HG03064 (cell line): ENCODE measurements at regions not wholly inside any gene's neighbourhood (a gene's known extent, or its start where the extent isn't known, plus 50 kb on each side); places are given as distances from the start of the nearest gene placed in this dataset.
"Not testable (repeated sequence)": the region's sequence is repeated elsewhere in the genome, so short reads cannot be mapped to it uniquely, and the experiment has no call there.

Source experiments
- ATAC-seq: cut with Tn5 transposase; IDR thresholded peaks from one replicate; pipeline ENCODE4 v1.9.1; 2021; ENCODE audit warnings: low read depth; ENCODE audit not compliant: unreplicated experiment

DNA sequence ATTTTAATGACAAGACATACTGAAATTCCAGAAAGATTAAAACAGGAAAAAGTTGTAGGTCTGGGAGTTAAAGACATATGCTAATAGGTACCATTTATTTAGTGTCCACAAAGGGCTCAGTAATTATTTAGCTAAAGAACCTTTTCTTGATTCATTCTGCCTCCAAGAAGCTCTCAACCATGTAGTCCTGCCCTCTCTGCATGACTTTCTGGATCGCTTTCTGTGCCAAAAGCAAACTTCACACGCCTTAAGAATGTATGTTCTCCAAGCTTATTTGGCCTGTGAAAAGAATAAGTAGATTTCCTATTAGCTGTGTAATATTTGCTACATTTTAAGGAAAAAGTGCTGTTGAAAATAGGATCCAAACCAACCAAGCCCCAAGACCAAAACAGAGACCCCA is 291.7 kb downstream of the C12orf75 start:
- ATAC-seq, result no peak

DNA sequence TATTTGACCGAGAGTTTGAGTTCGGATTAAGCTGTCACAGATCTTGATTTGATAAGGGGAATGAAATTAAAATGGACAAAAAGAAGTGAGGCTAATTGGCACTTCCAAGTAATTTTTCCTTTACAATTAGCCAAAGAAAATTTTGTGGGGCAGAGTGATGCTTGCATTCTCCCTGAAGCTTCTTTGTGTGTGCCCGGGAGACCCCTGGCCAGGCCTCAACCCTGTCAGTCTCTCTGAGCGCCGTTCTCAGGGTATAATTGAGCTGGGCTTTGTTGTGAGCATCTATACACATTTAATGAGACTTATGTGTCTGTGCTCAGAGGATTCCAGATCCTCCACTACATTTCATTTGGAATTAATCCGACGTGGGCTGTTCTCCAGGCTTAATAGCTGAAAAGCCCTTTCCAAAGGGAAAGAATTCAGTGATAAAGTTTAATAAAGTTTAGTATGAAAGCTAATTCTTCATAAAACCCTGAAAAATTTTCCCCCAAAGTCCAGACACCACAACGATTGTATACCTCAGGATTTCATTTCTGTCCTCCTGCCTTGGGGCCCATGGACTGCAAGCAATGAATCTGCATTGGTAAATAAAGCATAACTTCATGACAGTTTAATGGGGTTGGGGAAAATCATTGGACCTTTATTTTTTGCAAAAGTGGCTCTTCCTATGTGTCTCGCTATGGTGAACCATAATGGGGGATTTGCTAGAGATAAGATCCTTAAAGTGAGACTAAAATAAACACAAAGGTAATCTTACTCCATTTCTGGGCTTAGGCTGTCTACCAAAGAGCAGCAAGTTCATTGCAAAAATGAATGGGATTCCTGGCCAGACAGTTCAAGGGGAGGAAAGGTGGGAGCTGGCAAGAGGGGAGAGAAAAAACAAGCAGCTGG is 292.6 kb downstream of the C12orf75 start:
- ATAC-seq, result no peak

DNA sequence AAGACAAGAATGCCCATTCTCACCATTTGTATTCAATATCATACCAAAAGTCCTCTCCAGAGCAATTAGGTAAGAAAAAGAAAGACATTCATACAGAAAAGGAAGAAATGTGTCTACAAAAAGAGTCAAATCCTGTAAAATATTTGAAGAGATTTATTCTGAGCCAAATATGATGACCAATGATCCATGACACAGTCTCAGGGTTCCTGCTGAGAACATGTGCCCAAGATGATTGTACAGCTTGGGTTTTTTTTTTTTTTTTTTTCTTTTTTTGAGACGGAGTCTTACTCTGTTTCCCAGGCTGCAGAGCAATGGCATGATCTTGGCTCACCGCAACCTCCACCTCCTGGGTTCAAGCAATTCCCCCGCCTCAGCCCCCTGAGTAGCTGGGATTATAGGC is 296.2 kb downstream of the C12orf75 start:
- no peak for ATAC-seq

DNA sequence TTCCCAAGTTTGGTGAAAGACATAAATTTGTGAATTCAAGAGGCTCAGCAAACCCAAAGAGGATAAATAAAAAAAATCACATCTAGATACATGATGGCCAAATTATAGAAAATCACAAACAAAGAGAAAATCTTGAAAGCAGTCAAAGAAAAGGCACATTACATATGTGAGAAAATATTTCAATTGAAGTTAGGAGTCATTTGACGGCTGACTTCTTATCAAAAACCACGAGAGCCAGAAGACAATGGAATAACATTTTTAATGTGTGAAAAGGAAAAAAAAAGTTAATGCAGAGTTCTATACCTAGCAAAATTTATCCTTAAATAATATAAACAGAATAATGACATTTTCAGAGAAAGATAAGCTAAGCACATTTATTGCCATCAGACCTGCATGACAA is 307.0 kb downstream of the C12orf75 start:
- ATAC-seq, result no peak

DNA sequence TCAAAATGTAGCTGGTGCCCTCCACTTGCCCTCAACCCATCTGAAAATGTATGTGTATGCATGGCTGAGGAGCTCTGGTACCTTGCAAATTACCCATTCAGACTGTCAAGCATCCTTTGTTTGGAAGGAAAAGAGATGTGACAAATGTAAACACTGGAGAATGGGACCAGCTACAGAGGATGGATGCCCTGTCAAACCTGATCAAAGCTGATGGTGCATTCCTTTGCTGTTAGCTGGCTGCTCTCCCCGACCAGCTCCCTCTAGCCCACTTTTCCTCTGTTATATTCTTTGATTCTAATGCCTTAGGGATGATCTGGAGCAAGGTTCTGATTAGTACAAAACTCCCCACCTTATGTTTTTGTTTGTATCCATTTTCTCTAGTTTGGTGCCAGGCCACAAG is 310.3 kb downstream of the C12orf75 start:
- ATAC-seq, result no peak

DNA sequence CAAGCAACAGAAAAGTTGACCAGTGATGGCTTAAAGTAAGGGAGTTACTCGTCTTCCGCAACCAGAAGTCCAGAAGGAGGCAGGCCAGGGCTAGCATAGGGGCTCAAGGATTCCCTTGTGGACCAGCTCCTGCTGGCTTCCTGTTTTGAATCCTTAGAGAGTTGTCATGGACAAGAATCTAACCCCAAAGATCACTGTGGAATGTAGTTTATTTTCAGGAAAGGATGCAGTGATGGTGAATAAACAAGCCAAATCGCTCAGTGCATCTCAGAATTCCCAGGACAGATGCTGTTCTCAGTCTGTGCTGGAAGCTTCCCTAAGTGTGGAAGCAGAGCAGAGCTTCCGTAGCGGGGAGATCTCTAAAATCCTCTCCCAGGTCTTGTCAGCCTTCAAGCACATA is 311.3 kb downstream of the C12orf75 start:
- ATAC-seq, result no peak

DNA sequence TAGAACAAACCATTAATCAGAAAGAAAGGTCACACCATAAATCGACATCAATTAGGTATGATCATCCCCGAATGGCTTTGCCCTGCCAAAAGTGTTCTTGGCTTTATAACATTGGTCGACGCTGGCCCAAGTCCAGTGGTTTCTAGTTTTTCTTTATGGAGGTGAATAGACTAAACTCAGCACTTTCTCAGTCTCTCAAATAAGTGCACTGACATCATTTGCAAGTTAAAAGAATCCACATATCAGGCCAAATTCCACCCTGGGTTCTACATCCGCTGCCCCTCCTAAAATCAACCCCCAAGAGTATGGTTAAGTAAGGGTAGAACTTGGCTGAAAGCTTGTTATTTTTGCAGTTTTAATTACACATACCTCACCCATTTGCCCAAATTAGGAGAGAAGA is 314.3 kb downstream of the C12orf75 start:
- ATAC-seq, result no peak

DNA sequence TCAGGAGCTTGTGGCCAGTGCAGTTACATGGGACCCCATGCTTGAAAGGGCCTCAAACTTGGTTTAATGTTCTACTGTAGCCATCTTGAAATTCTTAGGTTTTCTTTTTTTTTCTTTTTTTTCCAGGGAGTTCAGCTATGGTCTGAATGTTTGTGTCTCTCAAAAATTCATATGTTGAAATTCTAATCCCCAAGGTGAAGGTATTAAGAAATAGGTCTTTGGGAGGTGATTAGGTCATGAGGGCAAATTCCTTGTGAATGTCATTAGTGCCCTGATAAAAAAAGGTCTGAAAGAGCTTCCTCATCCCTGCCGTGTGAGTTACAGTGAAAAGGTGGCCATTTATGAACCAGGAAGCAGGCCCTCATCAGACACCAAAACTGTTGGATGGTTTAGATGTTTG is 324.1 kb downstream of the C12orf75 start:
- ATAC-seq, result no peak

DNA sequence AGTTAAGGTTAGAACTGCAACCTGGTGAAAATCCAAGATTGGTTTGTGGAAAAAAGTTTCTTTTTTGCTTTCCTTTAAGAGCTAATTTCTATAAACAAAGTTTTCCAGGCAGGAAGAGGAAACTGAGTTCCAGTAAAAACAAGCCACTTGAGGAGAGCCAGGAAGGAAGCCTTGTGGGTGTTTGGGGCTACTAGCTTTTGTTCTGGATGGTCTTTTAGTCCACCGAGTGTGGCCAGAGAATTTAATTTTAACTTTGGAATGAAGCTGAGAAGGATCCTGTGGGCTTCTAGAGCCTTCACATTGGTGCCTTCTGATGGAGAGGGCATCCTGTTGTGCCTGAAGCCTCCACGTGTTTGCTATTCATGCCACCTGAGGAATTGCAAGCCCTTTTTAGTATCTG is 327.9 kb downstream of the C12orf75 start:
- ATAC-seq, result no peak

DNA sequence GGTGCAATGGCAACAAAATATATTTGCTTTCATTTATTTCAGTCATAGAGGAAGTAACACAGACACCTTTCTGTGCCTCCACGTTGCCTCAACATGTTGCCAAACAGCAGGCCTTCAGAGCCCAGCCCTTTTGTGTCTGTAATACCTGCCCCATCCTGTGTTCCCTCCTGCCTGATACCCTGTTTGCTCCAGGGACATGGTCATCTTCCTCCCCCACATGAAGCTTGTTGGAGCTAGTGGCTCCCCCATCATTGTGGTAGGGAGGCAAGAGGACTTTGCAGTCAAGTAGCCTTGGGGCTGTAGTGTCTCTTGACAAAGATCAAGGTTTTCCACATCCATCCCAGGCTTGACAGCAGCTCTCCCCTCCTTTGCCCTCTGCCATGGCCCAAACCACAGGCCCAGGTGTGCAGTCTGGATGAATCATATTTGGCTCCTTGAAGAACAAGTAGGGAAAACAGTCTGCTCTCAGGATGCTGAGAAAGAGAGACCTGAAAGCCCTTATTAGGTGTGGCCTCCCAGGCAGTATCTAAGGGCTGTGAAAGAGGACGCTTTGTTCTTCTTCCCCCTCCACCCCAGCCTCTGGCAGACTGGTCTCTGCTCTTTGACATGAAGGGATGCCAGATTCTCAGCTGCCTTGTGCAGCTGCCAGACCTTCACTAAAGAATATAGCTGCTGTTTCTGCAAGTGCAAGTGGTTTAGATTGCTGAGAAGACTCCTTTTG is 329.0 kb downstream of the C12orf75 start:
- ATAC-seq, result no peak

DNA sequence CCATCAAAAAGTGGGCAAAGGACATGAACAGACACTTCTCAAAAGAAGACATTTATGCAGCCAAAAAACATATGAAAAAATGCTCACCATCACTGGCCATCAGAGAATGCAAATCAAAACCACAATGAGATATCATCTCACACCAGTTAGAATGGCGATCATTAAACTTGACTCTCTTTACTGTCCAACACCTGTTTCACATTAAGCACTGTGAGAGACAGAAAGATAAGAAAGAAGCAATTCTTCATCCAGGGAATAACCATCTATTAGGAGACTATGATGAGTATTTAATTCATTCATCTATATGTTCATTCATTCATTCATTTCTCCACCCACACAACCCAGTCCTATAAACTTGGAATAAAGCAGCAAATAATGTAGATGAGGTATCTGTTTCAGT is 334.3 kb downstream of the C12orf75 start:
- ATAC-seq, result not testable (repeated sequence)

DNA sequence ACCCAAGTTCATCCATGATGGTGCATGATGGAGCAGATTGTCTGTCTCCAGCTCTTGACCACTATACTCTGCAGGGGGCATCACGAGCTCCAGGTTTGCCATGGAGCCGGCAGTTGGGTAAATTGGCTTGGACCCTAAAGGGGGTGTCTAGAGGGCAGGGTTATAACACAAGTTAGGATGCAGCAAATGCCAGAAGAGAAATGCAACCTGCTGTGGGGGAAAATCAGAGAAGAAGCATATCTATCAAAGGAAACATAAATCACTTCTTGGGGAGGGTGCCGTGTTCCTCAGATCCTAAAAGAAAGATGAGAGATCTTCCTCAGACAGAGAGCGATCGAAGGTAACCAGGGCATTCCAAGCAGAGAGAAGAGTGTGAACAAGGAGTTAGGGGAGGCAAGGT is 334.9 kb downstream of the C12orf75 start:
- ATAC-seq, result no peak

DNA sequence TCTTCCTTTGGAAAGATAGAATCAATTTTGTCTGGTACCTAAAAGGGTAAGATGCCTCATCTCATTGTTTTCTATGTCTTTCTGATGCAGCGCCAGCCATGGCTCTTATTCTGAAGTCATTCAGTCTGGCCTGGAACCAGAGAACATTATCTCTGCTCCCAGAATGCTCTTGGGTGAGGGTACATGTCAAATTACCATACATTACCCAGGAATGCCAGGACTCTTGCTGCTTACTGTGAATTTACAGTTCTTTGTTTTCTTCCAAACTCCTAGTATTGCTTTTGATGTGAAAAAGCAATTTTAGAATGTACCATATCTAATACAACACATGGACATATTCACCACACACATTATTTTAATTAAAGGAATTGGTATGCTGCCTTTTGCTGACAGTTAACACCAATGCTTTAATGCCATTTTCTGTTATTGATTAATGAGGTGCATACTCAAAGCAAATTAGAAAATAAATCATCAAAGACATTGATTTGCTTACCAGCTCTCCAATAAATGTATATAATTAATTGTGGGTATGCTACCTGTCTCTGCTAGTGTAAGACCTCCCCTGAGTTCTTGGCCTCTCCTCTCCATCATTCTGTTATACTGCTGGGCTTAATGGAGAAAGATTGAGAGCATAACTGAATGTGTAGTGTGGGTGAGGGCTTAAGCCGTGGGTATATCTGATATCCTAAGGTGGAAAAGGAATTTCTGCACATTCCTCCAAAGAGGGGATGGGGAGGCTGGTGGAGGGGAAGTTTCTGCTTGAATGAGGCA is 337.7 kb downstream of the C12orf75 start:
- no peak for ATAC-seq

DNA sequence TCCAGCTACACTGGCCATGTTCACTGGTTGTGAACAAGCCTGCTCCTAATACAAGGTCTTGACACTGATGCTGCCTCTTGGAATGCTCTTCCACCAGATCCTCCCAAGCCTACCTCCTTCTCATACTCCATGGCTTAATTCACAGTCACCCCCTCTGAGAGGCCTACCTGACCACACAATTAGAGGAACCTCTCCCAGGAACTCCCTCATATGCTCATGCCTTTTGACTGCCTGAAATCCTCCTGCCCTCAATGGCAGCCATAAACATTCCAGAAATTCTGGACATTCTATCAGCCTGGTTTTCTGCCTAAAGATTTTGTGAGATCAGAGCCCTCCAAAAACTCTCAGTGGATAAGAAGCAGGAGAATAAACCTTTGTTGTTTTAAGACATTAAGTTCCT is 340.2 kb downstream of the C12orf75 start:
- ATAC-seq, result no peak

DNA sequence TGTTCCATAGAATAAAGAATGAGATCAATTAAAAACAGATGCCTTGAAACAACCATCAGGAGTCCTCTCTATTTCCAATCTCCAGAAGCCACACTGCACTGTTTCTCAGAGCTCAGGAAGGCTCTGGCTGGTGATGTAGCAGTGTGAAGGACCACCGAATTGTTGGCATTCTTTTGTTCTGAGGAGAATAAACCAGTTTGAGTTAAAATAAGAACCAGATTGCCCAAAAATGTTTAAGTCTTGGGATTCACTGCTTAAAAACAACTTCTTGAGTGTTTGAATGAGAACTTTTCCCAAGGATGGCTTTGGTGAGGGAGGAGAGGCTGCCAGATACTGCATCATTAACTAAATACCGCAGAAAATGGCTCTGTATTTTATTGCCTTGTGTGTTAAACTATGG is 341.2 kb downstream of the C12orf75 start:
- no peak for ATAC-seq

DNA sequence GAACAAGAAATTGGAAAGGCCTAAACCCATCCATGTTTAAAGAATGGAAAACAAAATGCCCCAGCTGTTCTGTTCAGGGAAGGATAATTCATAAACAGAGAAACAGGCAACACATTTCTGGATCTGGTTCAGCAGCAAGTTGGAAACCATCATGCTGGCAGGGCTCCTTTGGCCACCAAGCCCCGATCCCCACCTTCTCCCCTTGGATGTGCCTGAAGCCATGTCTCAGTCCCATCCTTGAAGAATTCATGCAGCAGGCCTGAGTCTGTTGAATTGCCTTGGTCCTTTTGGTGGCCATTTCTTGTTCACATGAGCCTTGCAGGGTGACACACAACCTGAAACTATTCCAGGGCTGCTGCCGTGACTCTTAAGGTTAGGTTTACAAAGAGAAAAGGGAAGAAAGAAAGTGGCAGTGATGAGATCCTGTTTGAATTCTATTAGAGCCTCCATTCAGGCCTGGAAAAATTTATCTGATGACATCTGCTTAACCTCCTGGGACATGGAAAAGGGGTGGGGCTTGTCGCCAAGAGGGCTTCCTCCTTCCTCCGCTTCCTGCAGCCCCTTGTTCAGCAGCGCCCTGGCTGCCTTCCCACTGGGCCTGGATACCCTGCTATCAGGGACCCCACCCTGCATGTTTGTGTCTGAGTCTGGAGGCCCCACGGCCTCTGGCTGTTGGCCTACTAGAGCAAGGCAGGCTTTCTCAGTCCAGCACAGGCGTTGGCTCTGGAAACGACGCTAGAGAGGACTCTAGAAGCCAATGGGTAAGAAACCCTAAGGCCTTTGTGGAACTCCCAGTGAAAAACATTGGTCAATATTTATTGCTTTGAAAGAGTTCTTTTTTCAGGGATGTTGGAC is 341.9 kb downstream of the C12orf75 start:
- no peak for ATAC-seq

DNA sequence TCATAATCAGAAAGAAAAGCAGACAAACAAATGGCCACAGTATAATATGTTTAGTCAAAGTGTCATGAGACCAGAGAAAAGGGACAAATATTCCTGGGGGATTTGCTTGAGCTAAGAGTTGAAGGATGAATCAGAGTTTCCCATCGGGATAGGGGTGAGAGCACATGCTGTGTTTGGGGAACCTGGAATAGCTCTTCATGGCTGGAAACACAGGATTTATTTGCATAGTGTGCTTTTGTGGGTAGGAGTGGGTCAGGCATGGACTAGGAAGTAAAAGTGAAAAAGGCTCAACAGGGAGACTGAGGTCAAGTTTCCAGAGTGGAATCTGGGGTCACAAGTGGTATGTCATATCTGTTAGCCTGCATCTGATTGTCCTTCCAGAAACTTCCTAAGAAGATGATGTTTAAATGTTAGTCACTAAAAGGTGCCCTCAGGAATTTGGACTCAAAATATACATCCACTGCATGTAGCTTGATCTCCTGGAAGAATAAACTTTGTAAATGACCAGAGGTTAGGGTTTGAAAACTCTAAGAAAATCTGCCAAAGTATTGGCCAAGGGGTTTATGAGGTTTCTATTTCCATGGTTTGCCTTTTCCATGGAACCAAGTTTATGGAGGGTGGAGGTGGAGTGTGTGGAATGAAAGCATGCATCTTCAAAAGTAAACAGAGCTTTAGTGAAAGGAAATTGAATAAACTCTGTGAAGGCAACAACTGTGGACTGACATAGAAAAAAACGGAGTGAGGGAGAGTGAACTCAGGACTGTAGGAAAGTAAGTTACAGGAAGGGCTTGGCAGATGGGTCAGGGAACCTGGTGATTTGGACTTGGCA is 344.6 kb downstream of the C12orf75 start:
- ATAC-seq, result no peak

DNA sequence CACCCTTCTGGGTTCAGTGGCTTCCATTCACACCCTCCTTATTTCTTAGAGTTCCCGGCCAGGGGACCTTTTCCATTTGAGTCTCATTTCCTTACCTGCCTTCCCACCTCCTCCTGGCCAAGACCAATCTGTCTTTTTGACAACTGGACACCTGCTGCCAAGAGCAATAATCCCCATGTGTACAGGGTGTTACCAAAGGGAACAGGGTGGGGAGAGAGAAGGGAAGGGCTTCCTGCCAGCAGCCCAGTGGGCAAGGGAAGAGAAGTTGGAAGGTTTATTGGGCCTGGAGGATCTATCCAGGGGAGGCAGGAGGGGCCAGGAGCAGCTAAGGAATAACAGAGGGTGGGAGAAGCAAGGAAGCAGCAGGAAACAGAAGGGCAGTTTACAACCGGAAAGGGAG is 346.2 kb downstream of the C12orf75 start:
- ATAC-seq, result no peak

DNA sequence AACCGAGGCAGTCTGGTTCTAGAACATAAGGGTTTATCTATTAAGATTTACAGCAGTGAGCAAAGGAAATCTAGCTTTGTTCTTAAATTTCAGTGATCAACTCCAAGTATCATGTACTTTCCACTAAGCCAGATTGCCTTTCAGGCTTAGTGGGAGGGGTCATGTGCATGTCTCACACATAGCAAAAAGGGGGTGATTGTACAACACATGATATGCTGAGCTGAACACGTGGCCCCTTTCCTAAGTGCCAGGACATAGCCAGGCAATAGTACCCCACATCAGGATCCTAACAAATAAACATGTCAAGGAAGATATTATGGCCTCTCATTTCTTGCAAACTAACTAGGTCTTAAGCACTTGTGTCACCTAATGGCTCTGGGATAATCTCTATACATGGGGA is 347.2 kb downstream of the C12orf75 start:
- ATAC-seq, result no peak

DNA sequence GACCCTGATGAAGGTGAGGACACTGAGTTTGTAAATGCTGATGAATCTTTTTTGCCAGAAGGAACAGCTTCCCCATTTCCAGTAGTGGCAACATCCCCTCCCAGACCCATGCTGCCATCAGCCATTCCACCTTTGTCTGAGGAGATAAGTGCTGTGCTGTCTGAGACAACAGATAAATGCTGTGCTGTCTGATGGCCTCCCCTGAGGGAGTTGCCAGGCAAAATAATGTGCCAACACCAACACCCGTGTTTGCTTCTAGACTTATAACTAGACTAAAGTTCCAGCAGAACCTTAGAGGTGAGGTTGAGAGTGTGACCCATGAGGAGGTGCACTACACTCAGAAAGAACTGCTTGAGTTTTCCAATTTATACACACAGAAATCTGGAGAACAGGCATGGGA is 349.5 kb downstream of the C12orf75 start:
- no peak for ATAC-seq
